Adrenal gland (tissue), 5 donors: ENCODE measurements at regions not wholly inside any gene's neighbourhood (a gene's known extent, or its start where the extent isn't known, plus 50 kb on each side); places are given as distances from the start of the nearest gene placed in this dataset.

Experiments
- POLR2A ChIP-seq, 2 donors: fragments of 450-650 bp; IDR thresholded peaks; one replicate each; pipeline ENCODE4 v1.6.1; 2017; ENCODE audit warnings: antibody characterized with exemption in 2 of 2, mild to moderate bottlenecking in 2 of 2, moderate library complexity in 1 of 2
- TF ChIP-seq, protein P1 (sequence below), 6 experiments: fragments of 450-650 bp in 4 of 6; fragments of 200-600 bp in 2 of 6; sonication (generic) in 1 of 6; IDR thresholded peaks; 1 replicate in 5 of 6; 2 replicates in 1 of 6; pipeline versions ENCODE4 v1.5.1 to v1.8.0; 2016 to 2021; ENCODE audit warnings: antibody characterized with exemption in 6 of 6, mild to moderate bottlenecking in 2 of 6, moderate library complexity in 1 of 6
- donor health status: DM: no; HTN: no; CAD: no.

DNA sequence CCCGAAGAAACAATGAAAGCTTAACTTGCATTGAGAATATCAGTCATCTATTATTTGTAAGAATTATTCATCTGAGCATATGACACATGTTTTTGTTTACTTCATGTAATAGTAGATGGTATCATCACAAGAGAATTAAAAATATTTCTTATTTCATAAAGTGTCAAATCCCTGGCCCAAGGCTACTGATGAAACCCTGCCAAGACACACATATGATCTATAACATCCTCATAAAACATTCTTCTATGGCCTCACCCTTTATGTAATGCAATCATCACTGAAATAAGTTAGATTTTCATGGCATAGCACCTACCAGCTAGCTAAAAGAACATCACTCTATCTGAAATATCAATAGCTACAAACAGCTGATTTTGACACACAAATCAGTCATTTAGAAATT lies 385.6 kb upstream of the PHF14 start:
- TF ChIP-seq, protein P1, sequence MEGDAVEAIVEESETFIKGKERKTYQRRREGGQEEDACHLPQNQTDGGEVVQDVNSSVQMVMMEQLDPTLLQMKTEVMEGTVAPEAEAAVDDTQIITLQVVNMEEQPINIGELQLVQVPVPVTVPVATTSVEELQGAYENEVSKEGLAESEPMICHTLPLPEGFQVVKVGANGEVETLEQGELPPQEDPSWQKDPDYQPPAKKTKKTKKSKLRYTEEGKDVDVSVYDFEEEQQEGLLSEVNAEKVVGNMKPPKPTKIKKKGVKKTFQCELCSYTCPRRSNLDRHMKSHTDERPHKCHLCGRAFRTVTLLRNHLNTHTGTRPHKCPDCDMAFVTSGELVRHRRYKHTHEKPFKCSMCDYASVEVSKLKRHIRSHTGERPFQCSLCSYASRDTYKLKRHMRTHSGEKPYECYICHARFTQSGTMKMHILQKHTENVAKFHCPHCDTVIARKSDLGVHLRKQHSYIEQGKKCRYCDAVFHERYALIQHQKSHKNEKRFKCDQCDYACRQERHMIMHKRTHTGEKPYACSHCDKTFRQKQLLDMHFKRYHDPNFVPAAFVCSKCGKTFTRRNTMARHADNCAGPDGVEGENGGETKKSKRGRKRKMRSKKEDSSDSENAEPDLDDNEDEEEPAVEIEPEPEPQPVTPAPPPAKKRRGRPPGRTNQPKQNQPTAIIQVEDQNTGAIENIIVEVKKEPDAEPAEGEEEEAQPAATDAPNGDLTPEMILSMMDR (IDR thresholded peaks at IDR 0.05), result no peak
- no peak for TF ChIP-seq POLR2A (IDR thresholded peaks at IDR 0.05)
